HL-60/S4 treated with phorbol 12-myristate 13-acetate at 8.2 ng/mL for 4 days and 3 days (cell line): ENCODE measurements at regions not wholly inside any gene's neighbourhood (a gene's known extent, or its start where the extent isn't known, plus 50 kb on each side); places are given as distances from the start of the nearest gene placed in this dataset.
"Not testable (repeated sequence)": the region's sequence is repeated elsewhere in the genome, so short reads cannot be mapped to it uniquely, and the experiment has no call there.

ENCODE experiments used
- in situ Hi-C: fragments of 300-500 bp; cut with MboI; formaldehyde crosslinking; loops from 2 replicates; pipeline ENCODE4 v1.15.0; 2022; ENCODE audit warnings: low sequenced_read_pairs

DNA sequence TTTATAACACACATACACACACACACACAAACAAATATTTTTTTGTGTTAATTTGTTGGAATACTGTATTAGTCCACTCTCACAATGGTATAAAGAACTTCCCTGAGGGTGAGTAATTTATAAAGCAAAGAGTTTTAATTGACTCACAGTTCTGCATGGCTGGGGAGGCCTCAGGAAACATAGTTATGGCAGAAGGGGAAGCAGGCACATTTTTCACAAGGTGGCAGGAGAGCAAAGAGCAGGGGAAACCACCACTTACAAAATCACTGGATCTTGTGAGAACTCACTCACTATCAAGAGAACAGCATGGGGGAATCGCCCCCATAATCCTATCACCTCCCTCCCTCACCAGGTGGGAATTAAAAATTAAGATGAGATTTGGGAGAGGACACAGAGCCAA lies 205.4 kb upstream of the PTPRD start:
- in situ Hi-C loops, result no loop called here

DNA sequence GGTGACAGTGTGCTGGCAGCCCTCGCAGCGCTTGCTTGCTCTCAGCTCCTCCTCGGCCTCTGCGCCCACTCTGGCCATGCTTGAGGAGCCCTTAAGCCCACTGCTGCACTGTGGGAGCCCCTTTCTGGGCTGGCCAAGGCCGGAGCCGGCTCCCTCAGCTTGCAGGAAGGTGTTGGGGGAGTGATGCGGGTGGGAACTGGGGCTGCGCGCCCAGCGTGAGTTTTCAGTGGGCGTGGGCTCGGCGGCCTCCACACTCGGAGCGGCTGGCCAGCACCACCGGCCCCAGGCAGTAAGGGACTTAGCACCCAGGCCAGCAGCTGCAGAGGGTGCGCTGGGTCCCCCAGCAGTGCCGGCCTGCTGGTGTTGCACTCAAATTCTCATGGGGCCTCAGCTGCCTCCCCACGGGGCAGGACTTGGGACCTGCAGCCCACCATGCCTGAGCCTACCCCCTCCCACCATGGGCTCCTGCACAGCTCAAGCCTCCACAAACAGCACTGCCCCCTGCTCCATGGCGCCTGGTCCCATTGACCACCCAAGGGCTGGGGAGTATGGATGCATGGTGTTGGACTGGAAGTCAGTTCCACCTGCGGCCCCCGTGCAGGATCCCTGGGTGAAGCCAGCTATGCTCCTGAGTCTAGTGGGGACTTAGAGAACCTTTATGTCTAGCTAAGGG lies 223.1 kb upstream of the PTPRD start:
- in situ Hi-C loops, result no loop called here

DNA sequence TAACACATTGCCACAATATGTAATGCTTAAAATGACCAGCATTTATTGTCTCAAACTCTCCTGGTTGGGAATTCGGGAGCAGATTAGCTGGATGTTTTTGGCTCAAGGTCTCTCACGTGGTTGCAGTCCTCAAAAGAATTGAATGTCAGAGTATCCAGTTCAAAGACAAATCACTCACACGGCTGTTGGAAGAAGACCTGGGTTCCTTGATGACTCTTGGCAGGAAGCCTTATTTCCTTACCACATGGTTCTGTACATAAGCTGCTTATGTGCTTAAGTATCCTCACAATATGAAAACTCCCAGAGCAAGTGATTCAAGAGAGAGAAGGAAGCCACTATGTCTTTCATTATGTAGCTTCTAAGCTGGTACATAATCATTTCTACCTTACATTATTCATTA lies 230.3 kb upstream of the PTPRD start:
- in situ Hi-C loops, result no loop called here

DNA sequence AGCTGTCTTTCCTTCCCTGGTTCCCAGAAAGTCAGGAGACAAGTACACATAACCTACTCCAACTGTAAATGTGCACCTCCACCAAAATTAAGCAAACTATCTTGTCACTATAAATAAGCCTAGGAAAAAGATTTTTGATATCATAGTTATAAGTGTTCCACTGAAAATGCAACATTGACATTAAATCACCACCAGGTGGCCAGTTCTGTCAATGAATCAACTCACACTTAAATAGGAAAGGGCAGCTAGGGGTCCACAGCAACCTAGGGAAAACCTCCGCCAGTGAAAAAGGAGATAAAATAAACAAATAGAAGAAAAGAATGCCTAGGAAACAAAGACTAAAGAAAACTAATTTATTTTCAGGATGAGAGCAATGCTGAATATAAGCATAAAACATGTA lies 243.0 kb upstream of the PTPRD start:
- in situ Hi-C loops, result no loop called here

DNA sequence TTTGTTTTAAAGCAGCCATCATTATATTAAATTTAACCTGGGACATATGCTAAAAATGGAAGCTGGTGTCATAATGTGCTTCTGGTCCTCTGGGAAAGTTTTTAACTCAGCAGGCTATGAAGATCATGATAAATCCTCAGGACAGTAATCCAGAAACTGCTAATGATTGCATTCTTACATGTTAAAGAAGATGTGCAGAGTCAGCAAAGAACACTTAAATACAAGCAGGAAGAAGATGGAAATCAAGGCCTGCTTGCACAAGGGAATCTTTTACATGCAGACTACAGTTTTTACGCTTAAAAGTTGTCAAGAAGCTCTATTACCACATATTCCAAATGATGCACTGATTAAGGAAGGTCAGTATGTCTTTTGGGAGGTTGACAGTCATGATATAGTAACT lies 246.0 kb upstream of the PTPRD start:
- in situ Hi-C loops, result no loop called here

DNA sequence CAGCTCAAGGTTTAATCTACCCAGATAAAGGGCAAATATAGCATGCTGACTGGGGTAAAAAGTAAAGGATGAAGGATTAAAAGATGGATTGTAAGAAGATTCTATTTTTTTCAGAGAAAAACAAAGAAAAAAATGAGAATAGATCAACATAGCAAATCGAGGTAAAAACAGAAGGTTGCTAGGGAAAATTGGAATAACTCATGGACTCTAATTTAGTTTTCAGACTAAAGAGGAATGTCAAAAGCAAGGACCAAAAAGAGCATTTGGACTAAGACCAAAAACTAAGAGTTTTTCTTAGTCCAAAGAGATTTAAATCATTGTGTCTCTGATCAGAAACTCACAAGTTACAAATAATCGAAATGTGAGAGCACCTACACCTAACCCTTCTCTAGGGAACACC lies 250.7 kb upstream of the PTPRD start:
- in situ Hi-C loops, result no loop called here

DNA sequence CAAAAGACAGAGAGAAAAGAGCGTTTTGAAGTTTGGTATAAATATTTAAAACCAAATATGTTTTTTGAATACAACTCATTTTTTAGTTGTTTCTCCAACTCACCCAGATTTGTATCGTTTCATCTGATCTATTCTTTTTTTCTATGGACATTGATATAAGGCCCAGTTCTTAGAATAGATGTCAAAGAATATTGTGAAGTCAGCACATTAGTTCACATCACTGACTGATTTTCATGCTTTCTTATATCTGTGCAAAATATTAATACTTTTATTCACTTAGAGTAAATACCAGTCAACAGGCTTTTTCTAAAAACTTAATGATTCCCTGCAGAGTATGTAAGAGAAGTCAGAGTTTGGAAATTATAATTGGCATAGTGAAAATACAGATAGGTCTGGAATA lies 254.4 kb upstream of the PTPRD start:
- in situ Hi-C loops, result no loop called here

DNA sequence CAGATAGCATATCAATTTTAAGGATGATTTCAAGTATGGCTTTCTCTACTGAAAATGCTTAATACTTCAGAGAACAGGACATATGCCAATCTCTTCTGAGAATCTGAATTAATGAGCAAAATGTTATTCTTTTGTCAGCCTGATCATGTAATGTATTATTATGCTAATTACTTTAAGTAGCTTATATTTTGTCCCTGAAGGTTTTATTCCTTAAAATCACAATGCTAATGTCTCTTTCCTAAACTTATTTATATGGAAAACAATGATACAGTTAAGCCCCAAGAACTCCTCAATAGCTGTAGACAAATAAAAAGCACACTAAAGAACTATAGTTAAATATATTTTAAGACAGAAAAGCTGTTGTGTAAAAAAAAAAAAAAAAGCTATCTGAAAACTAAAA lies 256.9 kb upstream of the PTPRD start:
- in situ Hi-C loops, result no loop called here

DNA sequence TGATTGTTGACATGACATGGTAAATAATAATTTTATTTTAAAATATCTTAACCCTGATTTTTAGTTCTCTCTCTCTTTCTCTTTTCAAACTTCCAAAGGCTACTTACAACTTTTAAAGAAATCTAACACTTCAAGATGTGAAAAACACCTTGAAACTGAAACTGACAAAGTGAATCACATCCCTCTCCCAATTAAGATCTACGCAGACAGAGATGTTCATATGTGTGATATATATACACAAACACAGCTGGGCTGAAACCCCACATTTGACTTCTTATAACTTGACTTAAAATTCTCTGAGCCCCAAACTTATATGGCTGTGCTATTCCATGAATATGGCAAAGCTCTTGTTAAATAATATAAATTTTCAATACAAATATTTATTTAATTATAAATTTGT lies 261.2 kb upstream of the PTPRD start:
- in situ Hi-C loops, result no loop called here

DNA sequence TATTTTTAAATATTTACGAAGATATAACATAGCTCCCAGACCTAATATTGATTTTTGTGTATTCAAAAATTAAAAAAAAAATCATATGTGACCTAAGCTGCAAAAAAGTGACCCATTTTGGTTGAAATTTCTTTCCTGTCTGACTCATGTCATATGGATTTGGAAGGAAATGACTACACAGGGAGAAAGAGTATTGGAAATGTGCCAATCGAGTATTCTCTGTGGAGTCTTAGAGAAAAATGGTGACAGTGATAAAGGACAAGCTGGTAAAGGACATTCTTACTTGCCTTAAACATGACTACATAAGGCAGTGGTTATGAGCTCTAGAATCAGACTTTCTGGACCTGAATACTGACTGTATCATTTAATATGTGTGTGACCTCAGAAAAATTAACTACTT lies 262.9 kb upstream of the PTPRD start:
- in situ Hi-C loops, result no loop called here

DNA sequence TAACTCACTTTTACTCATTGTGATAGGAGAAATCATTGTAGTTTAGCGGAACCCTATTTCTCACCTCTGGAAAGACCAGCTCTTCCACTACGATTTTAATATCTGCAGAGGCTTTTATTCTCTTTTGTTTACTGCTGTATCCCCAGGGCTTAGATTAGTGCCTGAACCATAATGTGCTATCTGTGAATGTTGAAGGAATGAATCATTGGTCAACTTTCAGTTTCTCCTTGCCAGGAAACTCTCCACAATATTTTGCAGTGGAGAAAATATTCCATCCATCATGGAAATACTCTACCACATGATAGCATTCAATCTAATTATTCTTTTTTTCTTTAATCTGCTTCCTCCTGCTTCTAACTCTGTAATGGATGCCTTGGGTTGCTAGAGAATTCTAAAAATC lies 263.5 kb upstream of the PTPRD start:
- in situ Hi-C loops, result no loop called here

DNA sequence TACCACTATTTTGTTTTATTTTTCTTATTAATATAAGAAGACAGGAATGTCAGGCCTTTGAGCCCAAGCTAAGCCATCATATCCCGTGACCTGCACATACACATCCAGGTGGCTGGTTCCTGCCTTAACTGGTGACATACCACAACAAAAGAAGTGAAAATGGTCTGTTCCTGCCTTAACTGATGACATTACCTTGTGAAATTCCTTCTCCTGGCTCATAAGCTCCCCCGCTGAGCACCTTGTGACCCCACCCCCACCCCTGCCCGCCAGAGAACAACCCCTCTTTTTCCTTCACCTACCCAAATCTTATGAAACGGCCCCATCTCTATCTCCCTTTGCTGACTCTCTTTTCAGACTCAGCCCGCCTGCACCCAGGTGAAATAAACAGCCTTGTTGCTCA lies 277.5 kb upstream of the PTPRD start:
- in situ Hi-C loops, result not testable (repeated sequence)

DNA sequence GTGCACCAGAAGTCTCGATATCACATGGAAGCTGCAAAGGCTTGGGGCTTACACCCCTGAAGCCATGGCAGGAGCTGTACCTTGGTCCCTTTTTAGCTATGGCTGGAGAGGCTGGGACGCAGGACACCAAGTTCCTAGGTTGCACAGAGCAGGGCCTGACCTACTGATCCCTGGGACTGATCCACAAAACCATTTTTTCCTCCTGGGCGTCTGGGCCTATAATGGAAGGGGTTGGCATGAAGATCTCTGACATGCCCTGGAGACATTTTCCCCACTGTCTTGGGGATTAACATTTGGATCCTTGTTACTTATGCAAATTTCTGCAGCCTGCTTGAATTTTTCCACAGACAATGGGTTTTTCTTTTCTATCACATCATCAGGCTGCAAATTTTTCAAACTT lies 286.7 kb upstream of the PTPRD start:
- in situ Hi-C loops, result no loop called here

DNA sequence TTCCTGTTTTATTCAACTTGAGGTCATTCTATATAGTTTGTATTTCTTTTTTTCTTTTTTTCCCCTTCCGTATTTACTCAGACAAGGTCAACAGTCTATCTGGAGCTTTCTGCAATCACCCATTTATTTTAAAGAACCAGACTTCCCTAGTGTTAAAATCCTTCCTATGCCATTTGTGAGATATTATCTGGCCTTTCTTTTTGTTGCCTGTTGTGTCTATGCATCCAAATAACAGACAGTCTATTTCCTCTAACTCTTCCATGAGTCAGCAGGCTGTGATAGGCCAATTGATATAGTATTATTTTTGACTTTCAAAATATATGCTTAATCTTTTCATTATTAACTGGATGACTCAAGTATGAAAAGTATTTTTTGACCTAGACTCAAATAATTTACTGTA lies 291.2 kb upstream of the PTPRD start:
- in situ Hi-C loops, result no loop called here

DNA sequence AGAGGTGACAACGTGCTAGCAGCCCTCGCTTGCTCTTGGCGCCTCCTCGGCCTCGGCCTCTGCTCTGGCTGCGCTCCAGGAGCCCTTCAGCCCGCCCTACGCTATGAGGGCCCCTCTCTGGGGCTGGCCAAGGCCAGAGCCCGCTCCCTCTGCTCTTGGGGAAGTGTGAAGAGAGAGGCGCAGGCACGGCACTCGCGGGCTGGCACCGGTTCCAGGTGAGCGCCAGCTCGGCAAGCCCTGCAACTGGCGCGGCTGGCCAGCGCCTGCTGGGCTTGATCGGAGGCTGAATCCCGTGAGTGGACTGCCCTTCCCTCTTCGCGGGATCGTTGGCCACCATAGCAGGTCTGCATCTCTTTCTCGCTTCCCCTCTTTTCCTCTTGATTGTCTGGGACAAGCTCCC lies 298.0 kb upstream of the PTPRD start:
- in situ Hi-C loops, result no loop called here

DNA sequence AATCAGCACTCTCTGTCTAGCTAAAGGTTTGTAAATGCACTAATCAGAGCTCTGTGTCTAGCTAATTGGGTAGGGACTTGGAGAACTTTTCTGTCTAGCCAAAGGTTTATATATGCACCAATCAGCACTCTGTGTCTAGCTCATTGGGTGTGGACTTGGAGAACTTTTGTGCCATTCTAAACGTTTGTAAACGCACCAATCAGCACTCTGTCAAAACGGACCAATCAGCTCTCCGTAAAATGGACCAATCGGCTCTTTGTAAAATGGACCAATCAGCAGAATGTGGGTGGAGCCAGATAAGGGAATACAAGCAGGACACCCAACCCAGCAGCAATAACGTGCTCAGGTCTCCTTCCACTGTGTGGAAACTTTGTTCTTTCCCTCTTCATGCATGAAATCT lies 298.6 kb upstream of the PTPRD start:
- in situ Hi-C loops, result no loop called here

DNA sequence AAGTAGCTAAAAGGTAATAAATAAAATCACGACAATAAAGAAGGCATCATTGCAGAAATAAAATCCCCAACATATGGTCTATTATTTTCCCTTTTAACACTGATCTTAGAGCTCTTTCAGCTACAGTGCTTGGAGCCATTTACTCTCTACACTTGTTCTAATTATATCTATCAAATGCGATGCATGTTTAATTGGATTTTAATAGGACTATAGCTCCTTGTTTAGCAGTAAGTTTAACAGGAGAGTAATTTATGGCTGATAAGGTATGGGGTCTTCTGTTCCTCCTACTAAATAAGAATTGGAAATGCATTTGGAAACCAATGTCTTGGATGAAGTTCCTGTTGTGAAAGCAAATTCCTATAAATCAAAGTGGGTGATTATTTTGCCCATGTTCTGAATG lies 304.2 kb upstream of the PTPRD start:
- in situ Hi-C loops, result no loop called here

DNA sequence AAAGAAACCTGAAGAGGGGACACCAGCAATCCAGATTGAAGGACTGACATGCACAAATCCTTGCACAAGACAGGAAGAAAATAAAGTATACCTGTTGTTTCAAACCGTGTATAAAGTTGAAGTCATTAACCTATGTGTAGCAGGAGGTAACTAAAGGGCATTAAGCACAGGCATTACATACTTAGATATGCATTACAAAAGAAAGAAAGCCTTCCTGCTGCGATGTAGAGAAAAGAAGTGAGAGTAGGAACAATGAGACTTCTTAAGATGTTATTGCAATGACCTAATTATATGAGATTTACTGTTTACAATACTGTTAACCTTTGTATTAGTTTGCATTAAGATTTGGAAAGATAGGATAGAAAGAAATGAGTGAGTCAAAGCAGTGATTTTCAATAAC lies 308.9 kb upstream of the PTPRD start:
- in situ Hi-C loops, result no loop called here

DNA sequence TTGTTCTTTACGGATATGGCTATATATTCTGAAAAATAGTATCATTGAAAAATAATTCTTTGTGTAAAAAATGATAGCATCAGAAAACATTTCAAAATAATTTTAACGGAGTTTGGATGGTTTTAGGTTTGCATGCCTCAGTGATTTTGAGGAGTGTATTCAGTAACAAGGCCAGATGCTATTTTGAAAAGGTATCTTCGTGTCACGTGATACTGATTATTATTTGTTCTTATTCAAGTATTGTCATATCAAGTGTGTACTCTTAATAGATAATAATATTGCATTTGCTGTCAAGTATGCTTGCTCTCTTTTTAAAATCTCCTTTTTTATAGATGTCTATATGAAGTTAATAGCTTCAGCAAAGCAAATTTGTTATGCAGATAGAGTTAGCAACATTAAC lies 313.1 kb upstream of the PTPRD start:
- in situ Hi-C loops, result no loop called here

DNA sequence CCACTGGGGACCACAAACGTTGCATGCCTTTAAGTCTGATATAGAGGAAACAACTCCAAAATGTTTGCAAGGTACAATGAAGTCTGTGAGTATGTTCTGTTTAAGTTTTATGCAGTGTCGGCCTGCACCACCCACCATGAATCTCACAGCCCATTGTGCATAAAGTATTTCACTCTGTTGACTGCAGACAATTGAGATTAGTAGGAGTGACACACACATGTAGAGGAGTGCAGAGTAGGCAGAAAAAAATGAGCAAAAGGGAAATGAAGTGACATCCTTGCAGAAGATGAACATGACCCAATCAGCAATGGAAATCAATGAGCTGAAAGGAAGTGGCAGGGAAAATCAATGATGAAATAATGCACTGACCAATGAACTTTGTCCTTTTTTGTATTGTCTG lies 315.6 kb upstream of the PTPRD start:
- in situ Hi-C loops, result no loop called here

DNA sequence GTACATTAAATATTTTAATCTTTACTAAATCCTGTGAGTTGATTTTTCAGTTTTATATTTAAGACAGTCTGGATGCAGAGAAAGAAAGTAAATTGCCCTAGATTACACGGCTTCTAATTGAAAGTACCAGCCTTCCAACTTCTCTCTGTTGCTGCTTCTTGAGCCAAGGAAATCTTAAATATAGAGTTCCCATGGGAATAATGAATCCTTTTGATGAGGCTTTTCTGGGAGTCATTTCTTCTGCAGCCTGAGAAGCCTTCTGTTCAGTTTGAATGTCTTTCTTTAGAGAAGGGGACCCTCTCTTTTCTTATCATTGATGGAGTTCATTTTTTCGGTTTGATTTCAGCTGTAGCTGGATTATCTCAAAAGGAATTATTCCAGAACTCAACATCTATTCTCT lies 317.3 kb upstream of the PTPRD start:
- in situ Hi-C loops, result no loop called here

DNA sequence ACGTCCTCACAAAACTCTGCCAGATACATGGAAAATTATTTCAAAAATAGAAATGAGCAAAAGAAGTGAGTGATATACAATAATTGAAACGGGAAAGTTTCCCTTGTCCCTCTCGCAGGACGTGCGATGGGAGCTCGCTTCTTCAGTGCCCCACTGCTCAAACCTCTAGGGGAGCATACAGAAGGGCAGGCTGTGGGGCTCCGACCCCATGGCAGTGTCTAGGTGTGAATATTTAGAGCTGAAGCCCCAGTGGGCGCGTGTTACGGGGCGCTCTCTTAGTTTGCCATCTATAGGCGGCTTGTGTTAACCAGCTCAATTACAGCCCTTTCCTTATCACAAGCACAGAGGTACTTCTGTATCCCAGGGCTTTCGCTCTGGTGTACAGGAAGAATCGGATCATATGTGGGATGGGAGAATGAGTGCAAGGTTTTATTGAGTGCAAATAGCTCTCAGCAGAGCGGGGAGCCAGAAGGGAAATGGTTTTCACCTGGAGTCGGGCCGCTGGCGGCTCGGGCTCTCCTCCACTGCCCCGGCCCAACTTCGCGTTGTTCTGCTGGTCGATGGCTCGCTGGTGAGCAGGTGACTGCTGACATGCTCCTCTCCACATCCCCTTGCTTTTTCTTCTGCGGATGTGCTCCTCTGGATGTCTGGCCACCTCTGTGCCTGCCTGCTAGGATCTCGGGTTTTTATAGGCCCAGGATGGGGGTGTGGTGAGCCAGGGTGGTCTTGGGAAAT lies 334.0 kb upstream of the PTPRD start:
- in situ Hi-C loops, result no loop called here

DNA sequence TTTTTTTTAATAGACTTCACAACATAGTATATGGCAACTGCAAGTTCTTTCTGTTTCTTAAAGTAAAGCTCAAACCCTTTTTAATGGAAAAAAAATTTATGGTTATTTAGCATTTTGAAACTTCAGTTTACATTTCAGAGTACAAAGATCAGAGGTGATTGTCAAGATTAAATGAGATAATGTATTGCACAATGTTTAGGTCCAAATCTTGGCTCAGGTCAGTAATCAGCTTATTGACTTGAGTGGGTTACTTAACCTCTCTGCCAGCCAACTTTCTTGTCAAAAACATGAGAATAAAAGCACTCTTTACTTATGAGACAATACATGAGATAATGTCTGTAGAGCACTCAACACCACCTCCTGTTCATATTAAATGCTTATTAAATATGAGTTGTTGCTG lies 345.1 kb upstream of the PTPRD start:
- in situ Hi-C loops, result no loop called here
